ENCODE measurements at regions not wholly inside any gene's neighbourhood (a gene's known extent, or its start where the extent isn't known, plus 50 kb on each side); places are given as distances from the start of the nearest gene placed in this dataset.
"Not testable (repeated sequence)": the region's sequence is repeated elsewhere in the genome, so short reads cannot be mapped to it uniquely, and the experiment has no call there.

DNA sequence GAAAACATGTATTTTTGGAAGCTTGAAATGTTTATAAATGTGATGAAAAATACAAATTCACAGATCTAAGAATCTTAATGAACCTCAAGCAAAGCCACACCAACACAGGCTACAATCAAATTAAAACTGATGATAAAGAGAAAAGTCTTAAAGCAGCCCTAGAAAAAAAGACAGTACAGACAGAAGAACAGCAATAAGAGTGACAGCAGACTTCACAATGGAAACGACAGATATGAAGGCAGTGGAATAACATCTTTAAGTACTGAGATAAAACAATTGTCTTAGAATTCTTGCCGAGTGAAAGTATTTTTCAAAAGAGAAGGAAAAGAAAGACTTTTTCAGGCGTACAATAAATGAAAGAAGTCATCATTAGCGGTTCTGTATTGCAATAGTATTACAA, 423.6 kb upstream of the LCORL start:
- DNase-seq (ENCODE audit: low read depth): no peak

DNA sequence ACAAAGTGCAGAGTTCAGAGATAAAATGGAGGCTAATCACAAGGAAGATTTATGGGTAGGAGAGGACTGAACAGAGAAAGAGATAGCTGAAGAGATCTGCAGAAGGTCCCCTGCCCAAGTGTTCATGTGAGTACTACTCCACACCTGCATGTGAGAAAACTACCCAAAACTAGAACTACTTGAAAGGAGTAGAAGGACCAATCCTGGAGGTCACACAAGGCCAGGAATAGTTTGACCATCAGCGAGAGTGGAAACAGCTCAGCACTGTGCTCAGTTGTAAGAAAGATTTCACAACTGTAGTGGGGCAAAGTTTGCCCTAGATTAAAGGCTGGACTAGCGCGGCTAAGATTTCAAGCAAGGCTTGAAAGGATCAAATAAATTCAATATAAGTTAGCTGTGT, 422.7 kb upstream of the LCORL start:
- DNase-seq (ENCODE audit: low read depth): no peak

DNA sequence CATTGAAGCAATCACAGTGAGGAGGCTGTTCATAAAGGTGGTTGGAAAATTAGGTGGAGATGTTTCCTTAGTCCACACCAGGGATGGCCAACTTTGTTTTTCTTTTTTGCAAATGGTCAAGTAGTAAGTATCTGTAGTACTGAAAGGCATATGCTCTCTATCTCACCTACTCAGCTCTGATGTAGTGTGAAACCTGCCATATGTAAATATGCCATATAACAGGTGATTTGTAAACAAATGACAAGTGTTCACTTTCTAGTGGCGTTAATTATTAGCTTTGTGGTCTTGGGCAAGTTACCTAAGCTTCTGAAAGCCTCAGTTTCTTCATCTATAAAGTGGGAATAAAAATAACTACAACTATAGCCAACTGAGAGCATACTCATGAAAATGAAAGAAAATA, 421.4 kb upstream of the LCORL start:
- no peak for DNase-seq (ENCODE audit: low read depth)

DNA sequence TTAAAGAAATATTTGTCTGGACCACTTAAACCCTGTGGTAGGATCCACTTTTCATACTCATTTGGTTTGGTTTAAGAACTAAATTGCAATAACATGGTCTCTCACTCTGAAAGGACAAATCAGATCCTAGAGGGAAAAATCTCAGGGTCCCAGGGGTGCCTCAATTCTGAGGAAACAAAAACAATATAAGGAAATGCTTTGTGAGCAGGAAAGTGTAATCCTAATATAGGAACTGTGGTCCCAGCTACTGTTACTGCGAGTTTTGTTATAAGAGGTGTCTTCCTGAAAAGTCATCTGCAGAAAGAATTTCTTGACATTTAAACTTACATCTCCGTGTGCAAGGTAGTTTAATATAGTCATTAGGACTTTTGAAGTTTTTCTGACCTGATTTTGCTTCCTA, 420.1 kb upstream of the LCORL start:
- no peak for DNase-seq (ENCODE audit: low read depth)

DNA sequence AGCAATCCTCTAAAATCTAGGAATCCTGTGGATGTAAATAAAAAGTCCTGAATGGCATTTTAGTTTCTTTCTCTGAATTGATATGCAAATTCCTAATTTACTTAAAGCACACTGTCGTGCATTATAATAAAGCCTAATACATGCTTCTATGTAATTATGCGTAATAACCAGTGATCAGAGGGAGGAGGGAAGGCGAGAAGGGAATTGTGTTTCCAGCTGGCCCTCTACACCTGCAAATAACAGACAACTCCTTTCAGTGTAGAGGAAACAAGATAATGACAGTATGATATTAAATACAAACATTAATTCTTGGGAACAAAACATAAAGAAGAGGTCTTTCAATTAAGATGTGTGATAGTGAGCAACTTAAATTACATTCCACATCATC, 419.6 kb upstream of the LCORL start:
- no peak for DNase-seq (ENCODE audit: low read depth)

DNA sequence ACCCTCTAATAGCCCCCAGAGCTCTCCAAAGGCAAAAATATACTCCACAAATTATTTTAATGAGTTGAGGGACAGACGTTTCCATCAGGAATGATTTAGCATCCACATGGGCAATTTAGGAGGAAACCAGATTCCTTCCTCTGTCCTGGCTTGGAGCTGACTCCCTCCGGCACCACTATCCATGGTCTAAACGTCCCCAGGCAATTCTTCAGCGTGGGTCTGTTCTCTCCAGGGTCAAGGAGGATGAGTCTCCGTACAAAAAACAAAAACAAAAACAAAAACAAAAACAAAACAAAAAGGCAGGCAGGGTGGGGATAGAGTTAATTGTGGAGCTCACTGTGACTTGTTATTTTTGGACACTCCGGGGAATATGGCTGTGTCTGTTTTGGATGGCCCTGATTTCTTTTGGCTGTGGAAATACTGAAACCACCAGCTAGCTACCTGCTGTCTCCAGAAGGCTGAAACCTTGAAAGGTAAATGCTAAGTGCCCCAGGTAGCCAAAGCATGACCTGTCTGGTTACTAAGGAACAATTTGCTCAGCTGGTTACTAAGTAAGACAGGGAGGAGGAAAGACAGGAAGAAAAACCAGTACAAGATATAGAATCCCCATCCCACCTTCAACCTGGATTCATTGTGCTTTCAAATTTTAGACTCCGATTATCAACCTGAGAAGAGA, 419.1 kb upstream of the LCORL start:
- DNase-seq (ENCODE audit: low read depth): no peak

DNA sequence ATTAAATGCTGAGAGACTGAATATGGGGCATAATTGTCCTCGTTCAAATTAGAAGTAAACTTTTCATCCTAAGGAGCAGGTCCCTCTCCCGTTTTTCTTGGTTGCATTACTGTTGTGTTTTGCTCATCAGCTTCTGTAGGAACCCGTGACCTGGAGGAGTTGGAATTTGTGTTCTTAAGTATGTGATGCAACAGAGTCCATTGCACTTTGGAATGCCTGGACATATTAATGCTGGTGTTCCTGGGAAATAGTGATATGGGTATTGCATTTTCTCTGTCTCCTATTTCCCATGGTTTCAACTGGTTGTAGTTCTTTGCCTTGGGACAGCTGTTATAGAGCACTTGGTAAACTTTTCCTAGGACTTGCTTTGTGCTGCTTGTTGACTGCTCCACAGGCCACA, 417.8 kb upstream of the LCORL start:
- no peak for DNase-seq (ENCODE audit: low read depth)

DNA sequence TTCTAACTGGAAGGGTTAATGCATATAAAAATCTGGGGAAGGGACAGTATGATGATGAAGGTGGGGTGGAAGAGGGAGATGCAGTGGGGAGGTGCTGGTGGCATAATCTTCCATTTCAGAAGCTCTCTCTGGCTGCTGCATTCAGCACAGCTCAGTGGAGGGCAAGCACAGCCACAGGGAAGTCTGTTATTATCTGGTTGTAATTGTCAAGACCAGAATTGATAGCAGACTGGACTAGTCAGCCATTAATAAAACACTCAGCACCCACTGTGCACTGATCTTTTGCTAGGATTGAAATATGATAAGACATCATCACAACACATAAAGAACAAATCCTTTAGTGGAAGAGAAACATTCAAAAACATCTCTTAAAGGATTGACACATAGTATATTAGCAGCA, 414.2 kb upstream of the LCORL start:
- DNase-seq (ENCODE audit: low read depth): no peak

DNA sequence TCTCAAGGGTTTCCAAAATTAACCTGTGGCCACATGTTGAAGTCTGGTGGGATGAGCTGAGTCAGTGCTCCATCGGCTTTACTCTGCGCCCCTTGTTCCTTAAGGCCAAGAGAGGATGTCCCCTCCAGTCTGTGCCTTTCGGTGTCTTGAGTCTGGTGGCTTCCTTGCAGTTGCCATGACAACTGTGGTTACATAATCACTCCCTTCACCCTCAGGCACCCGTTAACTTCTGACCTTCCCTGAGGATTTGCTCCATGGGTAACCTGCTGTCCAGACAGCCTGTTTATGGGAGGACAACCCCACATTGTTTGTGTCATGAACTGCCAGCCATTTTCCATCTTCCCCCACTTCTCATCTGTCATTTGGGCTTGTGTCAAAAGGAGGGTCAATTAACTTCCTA, 401.1 kb upstream of the LCORL start:
- no peak for DNase-seq (ENCODE audit: low read depth)

DNA sequence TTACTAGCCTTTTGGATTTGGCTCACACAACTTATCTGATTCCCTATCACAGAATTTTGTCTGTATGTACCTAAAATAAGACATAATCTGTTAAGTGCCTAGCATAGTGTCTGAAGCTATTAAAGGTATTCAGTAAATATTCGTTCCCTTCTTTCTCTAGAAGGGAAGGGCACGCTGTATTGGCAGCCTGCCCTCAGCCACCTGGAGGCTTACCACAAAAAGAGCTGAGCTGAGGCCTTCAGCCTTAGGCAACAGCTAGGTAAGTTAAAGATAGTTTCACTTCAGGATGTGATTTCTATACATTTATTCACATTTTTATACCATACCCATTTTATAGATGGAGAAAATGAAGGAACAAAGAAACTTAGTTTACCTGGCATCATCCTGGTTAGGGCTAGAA, 400.0 kb upstream of the LCORL start:
- no peak for DNase-seq (ENCODE audit: low read depth)

DNA sequence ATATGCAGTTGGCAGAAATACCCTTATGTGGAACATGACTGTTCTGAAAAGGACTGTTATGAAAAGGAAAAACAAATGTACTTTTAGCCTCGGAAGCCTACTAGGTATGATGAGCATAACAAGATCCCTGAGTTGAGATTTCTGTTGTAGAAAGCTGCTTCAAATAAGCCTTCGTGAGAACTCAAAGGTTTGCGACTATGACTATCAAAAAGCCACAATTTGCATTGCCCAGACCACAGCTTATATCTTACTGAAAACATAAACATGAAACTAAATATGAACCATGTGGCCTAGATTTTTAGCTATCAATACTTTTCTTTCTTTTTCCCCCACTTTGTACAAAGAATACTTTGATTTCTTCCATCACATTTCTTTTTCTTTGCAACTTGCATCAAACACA, 398.2 kb upstream of the LCORL start:
- DNase-seq (ENCODE audit: low read depth): no peak

DNA sequence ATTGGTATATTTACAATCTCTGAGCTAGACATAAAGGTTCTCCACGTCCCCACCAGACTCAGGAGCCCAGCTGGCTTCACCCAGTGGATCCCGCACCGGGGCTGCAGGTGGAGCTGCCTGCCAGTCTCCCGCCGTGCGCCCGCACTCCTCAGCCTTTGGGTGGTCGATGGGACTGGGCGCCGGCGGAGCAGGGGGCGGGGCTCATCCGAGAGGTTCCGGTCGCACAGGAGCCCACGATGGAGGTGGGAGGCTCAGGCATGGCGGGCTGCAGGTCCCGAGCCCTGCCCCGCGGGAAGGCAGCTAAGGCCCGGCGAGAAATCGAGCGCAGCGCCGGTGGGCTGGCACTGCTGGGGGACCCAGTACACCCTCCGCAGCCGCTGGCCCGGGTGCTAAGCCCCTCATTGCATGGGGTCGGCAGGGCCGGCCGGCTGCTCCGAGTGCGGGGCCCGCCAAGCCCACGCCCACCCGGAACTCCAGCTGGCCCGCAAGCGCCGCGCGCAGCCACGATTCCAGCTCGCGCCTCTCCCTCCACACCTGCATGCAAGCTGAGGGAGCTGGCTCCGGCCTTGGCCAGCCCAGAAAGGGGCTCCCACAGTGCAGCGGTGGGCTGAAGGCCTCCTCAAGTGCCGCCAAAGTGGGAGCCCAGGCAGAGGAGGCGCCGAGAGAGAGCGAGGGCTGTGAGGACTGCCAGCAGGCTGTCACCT, 396.8 kb upstream of the LCORL start:
- not testable (repeated sequence) for DNase-seq (ENCODE audit: low read depth)

DNA sequence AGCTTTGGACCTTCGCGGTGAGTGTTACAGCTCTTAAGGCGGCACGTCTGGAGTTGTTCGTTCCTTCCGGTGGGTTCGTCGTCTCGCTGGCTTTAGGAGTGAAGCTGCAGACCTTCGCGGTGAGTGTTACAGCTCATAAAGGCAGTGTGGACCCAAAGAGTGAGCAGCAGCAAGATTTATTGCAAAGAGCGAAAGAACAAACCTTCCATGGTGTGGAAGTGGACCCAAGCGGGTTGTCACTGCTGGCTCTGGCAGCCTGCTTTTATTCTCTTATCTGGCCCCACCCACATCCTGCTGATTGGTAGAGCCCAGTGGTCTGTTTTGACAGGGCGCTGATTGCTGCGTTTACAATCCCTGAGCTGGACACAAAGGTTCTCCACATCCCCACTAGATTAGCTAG, 396.1 kb upstream of the LCORL start:
- DNase-seq (ENCODE audit: low read depth): not testable (repeated sequence)

DNA sequence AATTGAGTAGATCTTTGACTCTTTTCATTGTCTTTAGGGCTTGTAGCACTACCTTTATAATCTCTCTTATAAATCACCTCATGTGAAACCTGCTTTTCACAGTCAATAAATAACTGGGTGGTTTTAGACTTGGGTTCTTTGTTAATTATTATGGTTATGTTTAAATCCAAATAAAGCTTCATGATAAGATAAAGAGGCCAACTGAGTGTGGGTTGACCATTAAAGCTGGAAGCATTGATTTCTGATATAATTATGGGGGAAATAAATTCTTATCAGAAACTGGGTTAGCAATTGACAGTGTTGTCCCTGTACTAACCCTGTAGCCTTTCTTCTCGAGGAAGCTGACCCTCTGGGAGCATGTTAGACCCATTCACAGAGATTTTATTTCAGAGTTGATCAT, 384.7 kb upstream of the LCORL start:
- DNase-seq (ENCODE audit: low read depth): no peak

DNA sequence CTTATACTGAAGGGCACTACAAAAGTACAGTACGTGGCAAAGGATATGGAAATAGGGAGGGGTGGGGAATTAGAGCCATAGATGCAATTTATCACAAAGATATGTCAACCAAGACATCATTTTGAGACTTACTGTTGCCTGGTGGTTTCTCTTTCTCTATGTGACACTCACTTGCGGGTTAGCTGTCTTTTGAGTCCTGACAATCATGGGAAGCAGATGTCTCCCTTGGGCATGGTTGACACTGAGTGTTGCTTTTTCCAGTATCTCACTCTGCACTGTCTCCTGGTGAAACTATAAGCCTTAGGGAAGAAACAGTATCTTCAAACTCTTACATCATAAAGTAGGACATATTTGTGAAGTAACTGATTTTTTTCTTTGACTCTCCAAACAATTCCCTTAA, 383.5 kb upstream of the LCORL start:
- DNase-seq (ENCODE audit: low read depth): no peak

DNA sequence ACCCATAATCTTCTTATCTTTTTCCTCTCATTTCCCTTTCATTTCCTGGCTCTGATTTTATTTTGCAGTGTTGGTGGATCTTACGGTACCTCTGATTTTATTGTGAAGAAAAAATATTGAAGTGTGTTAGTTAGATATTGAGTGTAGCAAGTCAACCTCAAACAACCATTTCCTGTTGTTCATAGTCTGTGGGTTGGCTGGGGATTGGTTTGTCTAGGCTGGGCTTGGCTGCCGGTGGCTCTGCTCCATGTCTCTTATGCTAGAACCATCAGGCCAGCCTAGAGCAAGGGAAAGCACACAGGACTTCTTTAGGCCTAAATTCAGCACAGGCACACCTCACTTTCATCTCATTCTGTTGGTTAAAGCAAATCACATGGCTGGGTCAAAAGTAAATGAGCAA, 383.1 kb upstream of the LCORL start:
- DNase-seq (ENCODE audit: low read depth): no peak

DNA sequence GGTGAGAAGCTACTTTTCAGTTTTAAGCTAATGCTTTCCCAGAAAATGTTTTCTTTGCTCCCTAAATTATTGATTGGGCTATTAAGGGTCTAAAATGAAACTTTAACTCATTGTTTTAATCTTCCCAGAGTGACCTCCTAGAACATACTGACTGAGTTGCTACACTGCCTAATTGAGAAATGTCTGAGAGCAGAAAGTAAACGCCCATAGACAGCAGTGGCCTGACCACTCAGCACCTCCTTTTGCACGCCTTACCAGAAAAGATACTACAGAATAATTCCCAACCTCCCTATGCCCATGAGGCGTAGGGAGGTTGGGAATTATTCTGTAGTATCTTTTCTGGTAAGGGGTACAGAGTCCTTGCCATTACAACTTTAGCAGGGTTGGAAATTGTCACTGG, 381.8 kb upstream of the LCORL start:
- DNase-seq (ENCODE audit: low read depth): no peak

DNA sequence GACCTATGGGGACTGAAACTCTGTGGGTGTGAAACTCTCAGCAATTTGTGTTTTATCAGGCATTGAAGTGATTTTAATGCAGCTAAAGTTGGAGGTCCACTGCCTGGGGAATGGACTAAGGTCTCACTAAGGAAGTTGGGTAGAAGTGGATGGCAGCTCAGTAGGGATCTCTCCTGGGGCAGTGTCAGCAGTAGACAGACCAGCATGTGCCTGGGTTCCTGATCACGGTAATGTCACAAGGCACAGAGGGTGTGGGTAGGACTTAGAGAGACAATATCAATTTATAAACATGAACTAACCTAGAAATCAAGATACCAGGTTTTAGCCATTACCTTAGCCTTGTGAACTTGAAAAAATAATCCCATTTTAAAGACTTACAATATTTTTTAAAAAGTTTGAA, 380.3 kb upstream of the LCORL start:
- DNase-seq (ENCODE audit: low read depth): no peak

DNA sequence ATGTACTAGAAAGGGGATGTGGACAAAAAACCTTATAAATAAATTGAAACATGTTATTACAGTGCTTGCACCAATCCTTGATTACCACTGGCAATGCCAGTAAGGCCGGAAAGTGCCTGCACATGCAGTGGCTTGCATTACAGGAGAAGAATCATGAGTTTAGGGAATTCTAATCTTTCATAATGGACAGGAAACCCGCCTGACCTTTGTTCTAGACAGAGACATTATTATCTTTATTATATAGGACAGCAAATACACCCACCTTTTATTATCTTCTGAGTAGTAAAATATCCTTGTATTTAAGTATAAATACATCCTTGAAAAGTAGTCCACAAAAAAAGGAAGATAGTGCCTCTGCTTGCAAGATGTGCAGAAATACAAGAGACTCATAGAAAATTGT, 379.9 kb upstream of the LCORL start:
- no peak for DNase-seq (ENCODE audit: low read depth)

DNA sequence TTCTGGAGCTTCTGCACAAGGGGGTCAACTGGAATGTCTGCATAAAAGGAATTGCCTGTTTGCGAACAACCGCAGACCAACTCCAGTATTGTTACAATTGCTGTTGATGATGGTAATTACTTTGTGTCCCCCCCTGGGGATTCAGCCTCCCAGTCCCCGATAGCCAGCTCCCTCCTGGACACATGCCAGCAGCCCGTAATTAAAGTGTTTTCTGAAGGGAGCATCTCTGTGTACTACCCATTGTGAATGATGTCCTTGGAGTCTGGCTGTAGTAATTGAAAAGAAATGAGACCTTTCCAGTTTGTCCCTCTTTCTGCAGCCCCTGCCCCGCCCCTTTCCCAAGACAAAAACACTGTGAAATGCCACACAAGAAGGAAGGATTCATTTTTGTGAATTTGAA, 377.1 kb upstream of the LCORL start:
- no peak for DNase-seq (ENCODE audit: low read depth)

DNA sequence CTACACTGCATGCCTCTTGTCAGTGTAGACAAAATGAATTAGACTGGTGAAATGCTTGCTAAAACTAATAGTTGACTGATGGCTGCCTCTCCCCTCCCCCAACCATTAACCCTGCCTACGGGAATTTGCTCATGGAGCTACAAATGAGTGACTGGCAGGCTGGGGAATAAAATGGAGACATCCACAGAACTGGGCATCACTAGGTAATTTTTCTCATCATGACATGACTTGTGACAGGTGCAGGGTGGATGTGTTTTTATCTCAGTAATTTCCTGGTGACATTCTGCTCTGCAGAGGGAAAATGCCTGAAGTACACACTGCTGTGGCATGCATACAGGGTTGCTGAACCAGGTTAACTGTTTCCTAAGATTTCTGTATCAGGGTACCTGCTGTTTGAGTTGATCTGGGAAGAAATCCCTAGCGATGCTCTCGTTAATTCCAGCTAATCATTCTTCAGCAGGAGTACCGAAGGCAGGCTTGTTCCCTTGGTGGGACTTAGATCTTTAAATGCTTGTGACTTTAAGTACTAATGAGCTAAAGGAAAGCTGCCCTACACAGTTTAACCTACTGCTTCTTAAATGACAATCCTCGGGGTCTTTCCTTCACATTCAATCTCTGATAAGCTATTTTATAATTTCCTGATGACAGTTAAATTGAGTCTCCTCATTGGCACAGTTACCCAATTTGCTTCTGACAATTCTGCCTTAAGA, 376.3 kb upstream of the LCORL start:
- DNase-seq (ENCODE audit: low read depth): no peak

DNA sequence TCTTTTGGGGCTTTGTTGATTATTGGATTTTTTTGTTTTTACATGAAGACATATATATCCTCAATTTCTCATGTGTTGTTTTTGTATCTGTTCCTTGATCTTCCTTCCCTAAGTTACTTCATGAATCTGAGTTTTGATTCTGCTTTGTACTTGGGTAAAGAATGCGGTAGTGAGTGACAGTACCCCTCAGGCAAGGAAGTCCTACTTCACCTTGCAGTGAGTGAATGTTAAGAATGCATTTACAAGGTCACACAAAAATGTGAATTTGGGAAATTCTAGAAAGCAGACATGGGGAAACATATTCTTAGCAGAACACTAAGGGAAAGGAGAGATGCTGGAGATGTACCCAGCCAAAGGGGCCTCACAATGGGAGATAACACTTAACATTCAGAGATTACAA, 373.1 kb upstream of the LCORL start:
- no peak for DNase-seq (ENCODE audit: low read depth)

DNA sequence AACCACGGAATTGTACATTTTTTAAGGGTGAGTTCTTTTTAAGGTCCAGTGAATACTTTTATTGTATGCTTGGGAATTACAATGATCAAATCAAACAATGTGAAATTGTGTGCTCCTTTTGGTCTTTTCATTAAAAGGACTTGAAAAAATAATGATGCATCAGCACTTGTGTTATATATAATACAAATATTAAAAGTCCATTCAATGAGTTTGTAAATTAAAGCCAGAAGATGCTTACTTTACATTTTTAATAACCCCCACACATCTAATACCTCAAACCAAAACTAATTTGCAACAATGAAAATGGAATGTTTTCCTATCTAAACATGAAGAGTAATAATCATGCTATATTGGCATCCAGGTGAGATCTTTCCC, 369.8 kb upstream of the LCORL start:
- no peak for DNase-seq (ENCODE audit: low read depth)
